Loucy (cell line): ENCODE measurements at regions not wholly inside any gene's neighbourhood (a gene's known extent, or its start where the extent isn't known, plus 50 kb on each side); places are given as distances from the start of the nearest gene placed in this dataset.

Source experiments
- H2AFZ ChIP-seq: fragments of 200-600 bp; sonication (generic); 2 replicates; pipeline ENCODE4 v1.6.0; 2016; ENCODE audit warnings: antibody characterized with exemption, mild to moderate bottlenecking, low read length, moderate library complexity
- H3F3A ChIP-seq: fragments of 200-600 bp; 2 replicates; pipeline ENCODE4 v1.6.0; 2016; ENCODE audit warnings: antibody characterized with exemption, low read depth, mild to moderate bottlenecking
- H3K27me3 ChIP-seq: fragments of 200-600 bp; sonication (generic); 2 replicates; pipeline ENCODE4 v1.6.1; 2014; ENCODE audit warnings: low read length, mild to moderate bottlenecking; ENCODE audit not compliant: insufficient read depth, poor library complexity, severe bottlenecking
- H3K36me3 ChIP-seq: fragments of 200-600 bp; sonication (generic); 2 replicates; pipeline ENCODE4 v1.6.1; 2016; ENCODE audit warnings: low read length; ENCODE audit not compliant: insufficient read depth
- H3K4me1 ChIP-seq: fragments of 200-600 bp; sonication (generic); 2 replicates; pipeline ENCODE4 v1.5.1; 2014; ENCODE audit warnings: low read length, mild to moderate bottlenecking; ENCODE audit not compliant: insufficient read depth, poor library complexity, severe bottlenecking
- H3K4me2 ChIP-seq: fragments of 200-600 bp; sonication (generic); 2 replicates; pipeline ENCODE4 v1.6.0; 2014; ENCODE audit warnings: antibody characterized with exemption, low read length, low read depth, mild to moderate bottlenecking; ENCODE audit not compliant: poor library complexity, severe bottlenecking
- H3K4me3 ChIP-seq: fragments of 200-600 bp; sonication (generic); 2 replicates; pipeline ENCODE4 v1.5.1; 2014; ENCODE audit warnings: low read length, mild to moderate bottlenecking, mixed read lengths; ENCODE audit not compliant: poor library complexity, severe bottlenecking
- H3K79me2 ChIP-seq: fragments of 200-600 bp; sonication (generic); 2 replicates; pipeline ENCODE4 v1.6.1; 2014; ENCODE audit warnings: low read length; ENCODE audit not compliant: insufficient read depth
- H3K9ac ChIP-seq: fragments of 200-600 bp; sonication (generic); 2 replicates; pipeline ENCODE4 v1.6.0; 2014; ENCODE audit warnings: mild to moderate bottlenecking, low read depth, low read length, moderate library complexity; ENCODE audit not compliant: poor library complexity, severe bottlenecking
- H3K9me2 ChIP-seq: fragments of 200-600 bp; sonication (generic); replicated peaks from 2 replicates; pipeline ENCODE4 v1.6.1; 2016; ENCODE audit warnings: low read depth, low read length, mixed read lengths
- H3K9me3 ChIP-seq: fragments of 200-600 bp; sonication (generic); 2 replicates; pipeline ENCODE4 v1.6.1; 2014; ENCODE audit warnings: mild to moderate bottlenecking, antibody characterized with exemption, low read length, low read depth; ENCODE audit not compliant: insufficient read depth
- H4K20me1 ChIP-seq: fragments of 200-600 bp; sonication (generic); 2 replicates; pipeline ENCODE4 v1.6.0; 2014; ENCODE audit warnings: antibody characterized with exemption, low read length, mild to moderate bottlenecking; ENCODE audit not compliant: insufficient read depth, poor library complexity, severe bottlenecking
- EZH2phosphoT487 ChIP-seq: fragments of 200-600 bp; IDR thresholded peaks from 2 replicates; pipeline ENCODE4 v1.6.1; 2018; ENCODE audit warnings: antibody characterized with exemption, mild to moderate bottlenecking, moderate library complexity, borderline replicate concordance
- TF ChIP-seq, protein P1 (sequence below): fragments of 200-600 bp; sonication (generic); conservative IDR thresholded peaks from 2 replicates; pipeline ENCODE4 v1.5.1; 2014; ENCODE audit warnings: mild to moderate bottlenecking, antibody characterized with exemption, low read length

DNA sequence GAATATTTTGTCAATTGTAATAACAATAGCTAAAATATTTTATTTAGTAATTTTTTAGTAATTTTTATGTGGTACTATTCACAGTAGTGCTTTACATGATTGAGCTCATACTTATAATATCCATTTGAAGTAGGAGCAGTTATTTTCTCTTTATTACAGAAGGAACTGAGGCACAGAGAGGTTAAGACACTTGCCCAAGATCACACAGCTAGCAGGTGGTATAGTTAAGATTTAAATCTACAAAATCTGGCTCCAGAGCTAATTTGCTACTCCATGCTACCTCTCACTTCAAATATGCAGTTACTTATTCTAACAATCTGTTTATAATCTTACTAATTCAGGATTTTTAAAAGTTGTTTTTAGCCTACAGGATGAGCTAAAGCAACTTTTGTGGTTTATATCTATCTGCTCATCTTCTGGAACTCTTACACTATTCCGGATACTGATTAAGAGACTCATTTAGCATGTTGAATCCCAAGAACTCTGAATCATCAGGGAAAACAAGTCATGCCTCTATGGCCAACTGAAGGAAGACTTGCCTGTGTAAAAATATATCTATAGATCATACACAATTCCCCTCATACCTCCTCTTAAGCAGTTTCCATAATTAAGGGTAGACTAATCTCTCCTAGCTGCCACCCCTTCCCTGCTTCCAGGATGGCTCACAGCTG lies 324.2 kb downstream of the UBE3D start:
- H3F3A ChIP-seq, result no peaks in the 10 kb centered on the region
- no peak overlapping the region for H2AFZ ChIP-seq
- H3K9me2 ChIP-seq, result no peaks in the 10 kb centered on the region
- no peaks in the 10 kb centered on the region for H4K20me1 ChIP-seq
- no peak overlapping the region for H3K4me3 ChIP-seq
- TF ChIP-seq EZH2phosphoT487, result no peak
- TF ChIP-seq, protein P1, sequence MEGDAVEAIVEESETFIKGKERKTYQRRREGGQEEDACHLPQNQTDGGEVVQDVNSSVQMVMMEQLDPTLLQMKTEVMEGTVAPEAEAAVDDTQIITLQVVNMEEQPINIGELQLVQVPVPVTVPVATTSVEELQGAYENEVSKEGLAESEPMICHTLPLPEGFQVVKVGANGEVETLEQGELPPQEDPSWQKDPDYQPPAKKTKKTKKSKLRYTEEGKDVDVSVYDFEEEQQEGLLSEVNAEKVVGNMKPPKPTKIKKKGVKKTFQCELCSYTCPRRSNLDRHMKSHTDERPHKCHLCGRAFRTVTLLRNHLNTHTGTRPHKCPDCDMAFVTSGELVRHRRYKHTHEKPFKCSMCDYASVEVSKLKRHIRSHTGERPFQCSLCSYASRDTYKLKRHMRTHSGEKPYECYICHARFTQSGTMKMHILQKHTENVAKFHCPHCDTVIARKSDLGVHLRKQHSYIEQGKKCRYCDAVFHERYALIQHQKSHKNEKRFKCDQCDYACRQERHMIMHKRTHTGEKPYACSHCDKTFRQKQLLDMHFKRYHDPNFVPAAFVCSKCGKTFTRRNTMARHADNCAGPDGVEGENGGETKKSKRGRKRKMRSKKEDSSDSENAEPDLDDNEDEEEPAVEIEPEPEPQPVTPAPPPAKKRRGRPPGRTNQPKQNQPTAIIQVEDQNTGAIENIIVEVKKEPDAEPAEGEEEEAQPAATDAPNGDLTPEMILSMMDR, result no peak
- no peaks in the 10 kb centered on the region for H3K4me1 ChIP-seq
- H3K9ac ChIP-seq, result no peak overlapping the region
- no peaks in the 10 kb centered on the region for H3K27me3 ChIP-seq
- H3K79me2 ChIP-seq, result no peaks in the 10 kb centered on the region
- no peak overlapping the region for H3K4me2 ChIP-seq
- no peaks in the 10 kb centered on the region for H3K9me3 ChIP-seq
- H3K36me3 ChIP-seq, result no peaks in the 10 kb centered on the region

DNA sequence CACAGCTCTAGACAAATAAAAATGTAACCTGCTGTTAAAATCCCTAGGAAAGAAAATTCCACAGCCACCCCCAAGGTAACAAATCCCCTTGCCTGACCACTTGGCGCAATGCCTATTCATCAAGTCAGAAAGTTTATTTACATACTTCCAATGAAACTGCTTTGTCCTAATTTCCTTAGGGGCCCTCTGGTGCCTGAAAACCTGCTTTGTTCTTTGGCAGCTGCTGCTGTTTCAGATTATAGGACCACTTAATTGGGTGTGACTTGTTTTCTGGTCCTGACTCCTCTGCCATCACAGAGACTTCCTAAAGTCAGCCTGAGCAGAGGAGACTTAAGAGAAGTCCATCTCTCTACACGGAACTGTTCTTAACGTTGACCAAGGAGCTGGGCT lies 323.6 kb downstream of the UBE3D start:
- Histone ChIP-seq H2AFZ (no peak overlapping the region), H3K4me3 (no peak overlapping the region), H3F3A (no peaks in the 10 kb centered on the region), H3K4me1 (no peaks in the 10 kb centered on the region), H3K9me3 (no peaks in the 10 kb centered on the region), H3K79me2 (no peaks in the 10 kb centered on the region), H3K9me2 (no peaks in the 10 kb centered on the region), H4K20me1 (no peaks in the 10 kb centered on the region), H3K27me3 (no peaks in the 10 kb centered on the region), H3K4me2 (no peak overlapping the region), H3K9ac (no peak overlapping the region), H3K36me3 (no peaks in the 10 kb centered on the region)
- no peak for TF ChIP-seq EZH2phosphoT487
- TF ChIP-seq, protein P1, result no peak

DNA sequence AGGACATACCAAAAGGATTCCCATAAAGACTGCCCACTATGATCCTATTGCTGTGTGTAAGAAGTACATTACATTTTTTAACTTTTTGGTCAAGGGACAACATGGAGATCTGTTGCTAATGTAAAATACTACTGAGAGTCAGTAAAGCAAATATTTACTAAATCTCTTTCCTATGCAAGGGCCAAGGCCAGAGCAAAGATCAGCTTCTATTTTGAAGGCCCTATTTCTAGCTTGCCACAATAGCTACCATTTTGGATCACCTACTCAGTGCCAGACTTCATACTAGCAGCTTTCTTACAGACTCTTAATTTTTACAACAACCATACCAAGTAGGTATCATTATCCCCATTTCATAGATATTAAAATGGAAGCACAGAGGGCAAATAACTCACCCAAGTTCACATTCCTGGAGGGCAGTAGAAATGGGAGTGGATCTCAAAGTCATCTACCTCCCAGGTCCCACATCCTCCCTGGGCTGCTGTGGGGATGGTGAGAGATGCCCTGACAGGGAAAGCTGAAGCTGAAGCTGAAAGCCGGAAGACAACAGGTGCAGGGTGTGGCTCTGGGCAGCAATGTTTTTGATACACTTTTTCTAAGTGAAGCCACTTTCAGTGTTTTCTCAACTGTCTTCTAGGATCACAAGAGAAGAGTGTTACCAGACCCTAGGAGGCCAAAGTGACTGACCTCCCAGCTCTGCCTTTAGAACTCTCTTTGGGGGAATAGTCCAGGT lies 321.2 kb downstream of the UBE3D start:
- Histone ChIP-seq H4K20me1 (no peaks in the 10 kb centered on the region), H2AFZ (no peak overlapping the region), H3K79me2 (no peaks in the 10 kb centered on the region), H3K9me3 (no peaks in the 10 kb centered on the region), H3K9ac (no peak overlapping the region), H3K27me3 (no peaks in the 10 kb centered on the region), H3K4me3 (no peak overlapping the region), H3K4me1 (no peaks in the 10 kb centered on the region), H3K9me2 (no peaks in the 10 kb centered on the region), H3F3A (no peaks in the 10 kb centered on the region), H3K36me3 (no peaks in the 10 kb centered on the region), H3K4me2 (no peak overlapping the region)
- TF ChIP-seq, protein P1, result no peak
- no peak for TF ChIP-seq EZH2phosphoT487
